ENCODE measurements at regions not wholly inside any gene's neighbourhood (a gene's known extent, or its start where the extent isn't known, plus 50 kb on each side); places are given as distances from the start of the nearest gene placed in this dataset.

DNA sequence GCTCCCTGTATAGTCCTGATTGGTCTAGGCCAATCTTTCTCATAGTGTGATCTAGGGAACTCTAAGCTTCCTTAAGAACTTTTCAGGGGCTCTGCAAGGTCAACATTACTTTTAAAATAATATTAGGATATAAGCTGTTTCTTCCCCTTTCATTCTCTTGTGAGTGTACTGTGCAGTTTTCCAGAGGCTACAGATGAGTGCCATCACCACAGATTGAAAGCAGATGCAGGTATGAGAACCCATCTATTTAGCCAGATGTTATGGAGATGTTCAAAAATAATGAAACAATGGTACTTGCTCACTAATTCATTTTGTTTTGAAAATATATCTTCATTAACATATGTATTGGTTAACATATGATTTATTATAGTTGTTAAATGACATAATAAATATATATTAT, 169.2 kb upstream of the SEMA3A start:
- Histone ChIP-seq H3K79me2 (no peaks in the 10 kb centered on the region), H3K27me3 (ENCODE audit: control insufficient read depth, insufficient read depth, low read length) (no peaks in the 10 kb centered on the region), H3K9me3 (ENCODE audit: control insufficient read depth, low read length) (no peaks in the 10 kb centered on the region), H3K4me3 (ENCODE audit: low read depth, low read length) (no peak overlapping the region), H3K36me3 (ENCODE audit: control insufficient read depth, insufficient read depth, low read length) (no peaks in the 10 kb centered on the region), H3K4me2 (ENCODE audit: low read length) (no peak overlapping the region), H3K9ac (no peak overlapping the region), H3K4me1 (no peaks in the 10 kb centered on the region), H3K27ac (no peak overlapping the region), H2AFZ (no peak overlapping the region)
- TF ChIP-seq, protein P1, sequence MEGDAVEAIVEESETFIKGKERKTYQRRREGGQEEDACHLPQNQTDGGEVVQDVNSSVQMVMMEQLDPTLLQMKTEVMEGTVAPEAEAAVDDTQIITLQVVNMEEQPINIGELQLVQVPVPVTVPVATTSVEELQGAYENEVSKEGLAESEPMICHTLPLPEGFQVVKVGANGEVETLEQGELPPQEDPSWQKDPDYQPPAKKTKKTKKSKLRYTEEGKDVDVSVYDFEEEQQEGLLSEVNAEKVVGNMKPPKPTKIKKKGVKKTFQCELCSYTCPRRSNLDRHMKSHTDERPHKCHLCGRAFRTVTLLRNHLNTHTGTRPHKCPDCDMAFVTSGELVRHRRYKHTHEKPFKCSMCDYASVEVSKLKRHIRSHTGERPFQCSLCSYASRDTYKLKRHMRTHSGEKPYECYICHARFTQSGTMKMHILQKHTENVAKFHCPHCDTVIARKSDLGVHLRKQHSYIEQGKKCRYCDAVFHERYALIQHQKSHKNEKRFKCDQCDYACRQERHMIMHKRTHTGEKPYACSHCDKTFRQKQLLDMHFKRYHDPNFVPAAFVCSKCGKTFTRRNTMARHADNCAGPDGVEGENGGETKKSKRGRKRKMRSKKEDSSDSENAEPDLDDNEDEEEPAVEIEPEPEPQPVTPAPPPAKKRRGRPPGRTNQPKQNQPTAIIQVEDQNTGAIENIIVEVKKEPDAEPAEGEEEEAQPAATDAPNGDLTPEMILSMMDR (IDR thresholded peaks at IDR 0.05), result no peak

GRCh38 chr7:84362828-84363227, 168.2 kb upstream of the SEMA3A start:
- Histone ChIP-seq H3K4me2 (ENCODE audit: low read length) (no peak overlapping the region), H3K4me3 (ENCODE audit: low read depth, low read length) (no peak overlapping the region), H3K27me3 (ENCODE audit: control insufficient read depth, insufficient read depth, low read length) (no peaks in the 10 kb centered on the region), H3K9ac (no peak overlapping the region), H3K36me3 (ENCODE audit: control insufficient read depth, insufficient read depth, low read length) (no peaks in the 10 kb centered on the region), H3K4me1 (no peaks in the 10 kb centered on the region), H3K27ac (no peak overlapping the region), H3K79me2 (no peaks in the 10 kb centered on the region), H2AFZ (no peak overlapping the region), H3K9me3 (ENCODE audit: control insufficient read depth, low read length) (no peaks in the 10 kb centered on the region)
- TF ChIP-seq, protein P1 (IDR thresholded peaks at IDR 0.05), result no peak

DNA sequence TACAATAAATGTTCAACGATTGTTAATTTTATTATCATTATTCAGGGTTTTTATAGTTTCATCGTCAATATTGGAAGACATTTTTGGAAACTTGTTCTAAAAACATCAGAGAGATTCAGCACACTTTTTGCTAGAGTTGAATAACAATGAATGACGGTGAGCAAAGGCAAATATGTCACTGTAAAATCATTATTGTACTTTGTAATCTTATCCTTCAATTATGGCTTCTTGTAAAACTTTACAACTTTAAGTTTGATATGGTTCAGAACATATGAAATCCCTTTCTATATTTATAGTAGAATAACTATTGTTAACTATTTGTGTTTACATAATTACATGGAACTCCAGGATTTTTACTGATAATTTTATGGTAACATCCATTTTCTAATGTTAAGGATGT, 167.8 kb upstream of the SEMA3A start:
- no peak overlapping the region for H3K9ac ChIP-seq
- TF ChIP-seq, protein P1 (IDR thresholded peaks at IDR 0.05), result no peak
- no peak overlapping the region for H3K27ac ChIP-seq
- H3K4me3 ChIP-seq (ENCODE audit: low read depth, low read length), result no peak overlapping the region
- H3K4me1 ChIP-seq, result no peaks in the 10 kb centered on the region
- no peak overlapping the region for H2AFZ ChIP-seq
- H3K36me3 ChIP-seq (ENCODE audit: control insufficient read depth, insufficient read depth, low read length), result no peaks in the 10 kb centered on the region
- H3K4me2 ChIP-seq (ENCODE audit: low read length), result no peak overlapping the region
- no peaks in the 10 kb centered on the region for H3K27me3 ChIP-seq (ENCODE audit: control insufficient read depth, insufficient read depth, low read length)
- H3K9me3 ChIP-seq (ENCODE audit: control insufficient read depth, low read length), result no peaks in the 10 kb centered on the region
- no peaks in the 10 kb centered on the region for H3K79me2 ChIP-seq

- TF ChIP-seq, protein P1 (IDR thresholded peaks at IDR 0.05), result no peak
These were observed 160.3 kb upstream of the SEMA3A start for GRCh38 chr7:84354866-84355265.

GRCh38 chr7:84354030-84354429, 159.4 kb upstream of the SEMA3A start:
- Histone ChIP-seq H3K9ac (no peak overlapping the region), H3K27ac (no peak overlapping the region), H3K4me2 (ENCODE audit: low read length) (no peak overlapping the region), H2AFZ (no peak overlapping the region), H3K79me2 (no peaks in the 10 kb centered on the region), H3K27me3 (ENCODE audit: control insufficient read depth, insufficient read depth, low read length) (no peaks in the 10 kb centered on the region), H3K4me1 (no peaks in the 10 kb centered on the region), H3K36me3 (ENCODE audit: control insufficient read depth, insufficient read depth, low read length) (no peaks in the 10 kb centered on the region), H3K9me3 (ENCODE audit: control insufficient read depth, low read length) (no peaks in the 10 kb centered on the region), H3K4me3 (ENCODE audit: low read depth, low read length) (no peak overlapping the region)
- TF ChIP-seq, protein P1 (IDR thresholded peaks at IDR 0.05), result no peak

More at GRCh38 chr7:84354866-84355265, 160.3 kb upstream of the SEMA3A start:
- Histone ChIP-seq H3K9ac (no peak overlapping the region), H3K4me1 (no peaks in the 10 kb centered on the region), H3K9me3 (ENCODE audit: control insufficient read depth, low read length) (no peaks in the 10 kb centered on the region), H3K4me3 (ENCODE audit: low read depth, low read length) (no peak overlapping the region), H3K36me3 (ENCODE audit: control insufficient read depth, insufficient read depth, low read length) (no peaks in the 10 kb centered on the region), H3K27ac (no peak overlapping the region), H3K4me2 (ENCODE audit: low read length) (no peak overlapping the region), H3K79me2 (no peaks in the 10 kb centered on the region), H3K27me3 (ENCODE audit: control insufficient read depth, insufficient read depth, low read length) (no peaks in the 10 kb centered on the region), H2AFZ (no peak overlapping the region)

Data from parathyroid adenoma (tissue), 2 donors.